ENCODE measurements at regions not wholly inside any gene's neighbourhood (a gene's known extent, or its start where the extent isn't known, plus 50 kb on each side); places are given as distances from the start of the nearest gene placed in this dataset.

- no peak for DNase-seq
Observed at GRCh38 chr3:150057227-150057626, 86.5 kb upstream of the PFN2 start.

GRCh38 chr3:150055332-150055731 is 84.6 kb upstream of the PFN2 start:
- no peak for DNase-seq

GRCh38 chr3:150054635-150055034 is 83.9 kb upstream of the PFN2 start:
- DNase-seq, result no peak

DNA sequence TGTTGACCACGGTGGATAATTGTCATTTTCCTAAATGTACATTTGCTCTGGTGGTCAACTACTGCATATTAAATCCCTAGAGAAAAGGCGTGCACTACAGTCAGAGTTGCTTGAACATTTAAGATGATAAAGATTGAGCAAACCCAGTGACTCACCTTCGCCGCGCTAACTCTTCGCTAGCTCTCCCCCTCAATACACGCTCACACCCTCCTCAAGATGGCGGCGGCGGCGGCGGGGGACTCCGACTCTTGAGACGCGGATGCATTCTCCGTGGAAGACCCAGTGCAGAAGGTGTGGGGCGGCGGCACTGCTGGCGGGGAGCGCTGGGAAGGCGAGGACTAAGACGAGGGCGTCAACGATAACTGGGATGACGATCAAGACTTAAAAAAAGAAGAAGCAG is 79.8 kb upstream of the PFN2 start:
- no peak for DNase-seq

DNA sequence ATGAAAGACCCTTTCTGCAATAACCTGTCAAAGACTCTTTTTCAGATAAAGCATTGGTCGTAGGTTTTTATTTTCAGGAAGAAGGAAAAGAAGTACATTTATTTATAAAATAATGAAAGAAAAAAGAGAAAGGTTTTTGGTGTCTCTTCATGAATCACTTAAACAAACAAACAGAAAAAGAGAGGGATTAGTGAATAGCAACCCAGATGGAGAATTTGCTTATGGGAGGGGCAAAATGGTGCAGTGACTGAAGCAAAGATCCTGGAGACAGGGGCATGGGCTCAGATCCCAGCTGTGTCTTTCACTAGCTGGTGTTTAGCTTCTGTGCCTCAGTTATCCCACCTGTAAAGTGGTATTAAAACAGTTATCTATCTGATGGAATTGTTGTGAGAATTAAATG is 78.6 kb upstream of the PFN2 start:
- DNase-seq, result no peak

- no peak for DNase-seq
Observed at GRCh38 chr3:150041877-150042276, 71.2 kb upstream of the PFN2 start.

DNA sequence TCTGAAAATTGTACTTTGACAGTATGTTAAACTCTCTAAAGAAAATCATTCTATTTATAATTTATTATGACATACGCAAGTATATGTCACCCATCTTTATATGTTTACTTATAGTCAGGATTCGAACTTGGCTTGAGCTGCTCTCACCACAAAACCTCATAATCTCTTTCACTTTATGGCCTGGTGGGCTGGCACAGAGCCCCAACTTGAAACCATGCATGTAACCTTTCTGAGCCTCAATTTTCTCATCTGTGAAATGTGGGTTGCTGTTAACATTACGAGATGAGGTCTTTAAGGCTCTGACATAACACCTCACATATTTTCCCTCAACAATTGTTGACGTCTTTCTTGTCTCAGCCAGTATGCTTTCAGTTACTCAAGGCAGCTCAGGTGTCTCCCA is 69.4 kb upstream of the PFN2 start:
- DNase-seq, result no peak

- DNase-seq, result no peak
Observed at GRCh38 chr3:150038830-150039229, 68.1 kb upstream of the PFN2 start.

DNA sequence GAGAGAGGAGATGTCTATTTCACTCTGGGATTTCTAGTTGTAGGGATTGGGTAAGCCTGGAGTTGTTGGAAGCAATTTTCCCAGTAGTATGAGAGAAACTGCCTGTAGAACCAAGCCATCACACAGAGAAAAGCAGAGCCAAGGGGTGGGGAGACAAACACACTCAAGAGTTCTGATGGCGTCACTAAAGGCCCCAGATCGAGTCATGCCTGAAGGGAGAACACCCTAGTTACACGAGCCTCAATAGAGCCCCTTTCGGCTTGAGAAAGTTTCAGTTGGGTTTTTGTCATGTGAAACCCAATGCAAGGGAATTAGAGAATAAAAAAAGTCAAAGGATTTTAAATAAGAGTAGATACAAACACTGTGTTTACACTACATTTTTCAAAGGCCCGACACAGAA is 66.1 kb upstream of the PFN2 start:
- DNase-seq, result no peak

DNA sequence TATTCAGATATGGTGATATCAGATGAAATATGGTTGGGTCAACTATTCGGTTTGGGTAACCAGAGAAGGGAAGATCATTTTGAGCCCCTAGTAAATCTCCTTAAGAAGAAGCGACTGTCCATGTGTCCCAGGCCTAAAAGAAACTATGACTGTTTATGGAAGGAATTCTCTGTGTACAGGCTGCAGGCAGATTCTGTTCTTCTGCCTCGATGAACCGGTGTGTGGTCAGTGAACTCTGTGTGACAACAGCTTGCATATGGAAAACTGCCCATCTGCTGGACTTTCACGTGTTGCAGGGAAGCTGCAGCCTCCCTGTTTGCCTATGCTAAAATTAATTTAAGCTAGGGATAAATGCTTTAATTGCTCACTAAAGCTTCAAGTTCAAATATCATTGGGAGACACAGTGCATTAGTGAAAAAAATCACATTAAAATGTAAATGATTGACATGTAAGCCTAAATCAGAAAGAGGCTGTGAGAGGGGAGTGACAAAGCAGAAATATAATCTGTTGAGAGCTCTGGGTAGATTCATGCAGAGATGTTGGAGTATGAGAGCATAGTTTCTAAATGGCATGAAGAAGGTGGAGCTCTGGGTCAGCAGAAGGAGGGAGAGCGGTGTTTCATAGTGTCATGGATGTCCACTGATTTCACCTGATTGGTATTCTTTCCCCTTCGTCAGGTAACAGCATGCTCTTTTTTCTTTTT is 65.4 kb upstream of the PFN2 start:
- no peak for DNase-seq

- no peak for DNase-seq
Observed at GRCh38 chr3:150035301-150035779, 64.6 kb upstream of the PFN2 start.

GRCh38 chr3:150033721-150034120 is 63.0 kb upstream of the PFN2 start:
- no peak for DNase-seq

- no peak for DNase-seq
Observed at GRCh38 chr3:150030841-150031240, 60.1 kb upstream of the PFN2 start.

- DNase-seq, result no peak
Observed at GRCh38 chr3:150023239-150023636, 52.5 kb upstream of the PFN2 start.

GRCh38 chr3:150022381-150023238 is 51.9 kb upstream of the PFN2 start:
- no peak for DNase-seq

- no peak for DNase-seq
Observed at GRCh38 chr3:150020527-150020926, 49.8 kb upstream of the PFN2 start.

Data from NCI-H1417 treated with DMSO at 0.1 percent for 48 hours (cell line).